Body of pancreas (tissue), 4 donors: ENCODE measurements at regions not wholly inside any gene's neighbourhood (a gene's known extent, or its start where the extent isn't known, plus 50 kb on each side); places are given as distances from the start of the nearest gene placed in this dataset.

ENCODE experiments used
- ATAC-seq: fragments of 150-250 bp; one replicate; pipeline ENCODE4 v1.9.1; 2016
- DNase-seq, 4 donors: peaks; one replicate each; pipeline ENCODE4 v3.0.0-alpha.2; 2019
- H3K27ac ChIP-seq, 4 donors: fragments of 200-600 bp; sonication (generic); 1 replicate in 3 of 4; 2 replicates in 1 of 4; pipeline versions ENCODE4 v1.5.1 to v1.6.1; 2016 to 2019; ENCODE audit warnings: mild to moderate bottlenecking in 1 of 4, mixed read lengths in 1 of 4, moderate library complexity in 1 of 4
- H3K27me3 ChIP-seq, 2 donors: fragments of 200-600 bp; sonication (generic); one replicate each; pipeline ENCODE4 v1.6.0; 2016; ENCODE audit warnings: mild to moderate bottlenecking in 1 of 2
- H3K36me3 ChIP-seq, 2 donors: fragments of 200-600 bp; sonication (generic); replicated peaks in 1 of 2; 2 replicates each; pipeline ENCODE4 v1.5.1; 2016; ENCODE audit warnings: low read depth in 2 of 2; ENCODE audit not compliant: insufficient read depth in 1 of 2
- H3K4me1 ChIP-seq: fragments of 200-600 bp; sonication (generic); one replicate; pipeline ENCODE4 v1.6.0; 2016
- H3K4me3 ChIP-seq, 2 donors: fragments of 200-600 bp; sonication (generic); 1 replicate in 1 of 2; 2 replicates in 1 of 2; pipeline ENCODE4 v1.5.1; 2016 to 2019
- H3K9me3 ChIP-seq, 3 donors: fragments of 200-600 bp; sonication (generic); 1 replicate in 2 of 3; 2 replicates in 1 of 3; pipeline ENCODE4 v1.5.1; 2016
- CTCF ChIP-seq, 7 experiments: fragments of 450-650 bp in 4 of 7; fragments of 200-600 bp in 3 of 7; sonication (generic) in 3 of 7; IDR thresholded peaks; one replicate each; pipeline ENCODE4 v1.5.1; 2016 to 2019; ENCODE audit warnings: antibody characterized with exemption in 7 of 7
- POLR2A ChIP-seq, 3 donors: fragments of 450-650 bp; IDR thresholded peaks; one replicate each; pipeline ENCODE4 v1.6.1; 2016; ENCODE audit warnings: antibody characterized with exemption in 3 of 3, mild to moderate bottlenecking in 2 of 3
- WGBS, 2 donors: methylation state at CpG; one replicate each; pipeline ENCODE4 v1.1.5; 2017; 5-methylcytosine and 5-hydroxymethylcytosine counted together
- intact Hi-C: fragments of 100-400 bp; cut with DNase I; formaldehyde crosslinking; loops from one replicate; pipeline ENCODE4 v1.15.1; 2023

DNA sequence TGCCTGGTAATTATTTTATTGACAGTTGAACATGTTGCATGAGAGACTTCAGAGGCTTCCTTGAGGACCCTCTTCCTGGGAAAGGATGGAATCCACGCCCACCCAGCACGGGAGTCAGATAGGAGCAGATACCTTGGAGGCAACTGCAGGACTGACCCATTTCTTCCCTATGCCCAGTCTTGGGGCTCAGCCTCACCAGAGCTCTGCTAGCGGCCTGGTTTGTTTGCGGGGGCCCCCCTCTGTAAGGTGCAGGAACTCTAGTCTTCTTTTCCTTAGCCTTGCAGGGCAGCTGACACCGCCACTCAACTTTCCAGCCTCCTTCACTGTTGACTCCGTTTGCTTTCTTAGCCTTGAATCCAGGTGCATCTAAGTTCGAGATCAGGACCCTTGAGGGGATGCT, 1032.8 kb downstream of the BRD1 start:
- no peak overlapping the region for H3K4me3 ChIP-seq
- H3K27ac ChIP-seq, result no peak overlapping the region
- H3K36me3 ChIP-seq, result no peaks in the 10 kb centered on the region
- DNase-seq, result no peak
- no peaks in the 10 kb centered on the region for H3K27me3 ChIP-seq
- H3K9me3 ChIP-seq, result no peaks in the 10 kb centered on the region
- no peak for ATAC-seq
- TF ChIP-seq POLR2A (IDR thresholded peaks at IDR 0.05) (no peak), CTCF (IDR thresholded peaks at IDR 0.05) (no peak)
- 62 to 71% methylated on average over 7 of the region's 7 CpGs for WGBS, 2 donors
- no peaks in the 10 kb centered on the region for H3K4me1 ChIP-seq
- intact Hi-C loops, result no loop called here

DNA sequence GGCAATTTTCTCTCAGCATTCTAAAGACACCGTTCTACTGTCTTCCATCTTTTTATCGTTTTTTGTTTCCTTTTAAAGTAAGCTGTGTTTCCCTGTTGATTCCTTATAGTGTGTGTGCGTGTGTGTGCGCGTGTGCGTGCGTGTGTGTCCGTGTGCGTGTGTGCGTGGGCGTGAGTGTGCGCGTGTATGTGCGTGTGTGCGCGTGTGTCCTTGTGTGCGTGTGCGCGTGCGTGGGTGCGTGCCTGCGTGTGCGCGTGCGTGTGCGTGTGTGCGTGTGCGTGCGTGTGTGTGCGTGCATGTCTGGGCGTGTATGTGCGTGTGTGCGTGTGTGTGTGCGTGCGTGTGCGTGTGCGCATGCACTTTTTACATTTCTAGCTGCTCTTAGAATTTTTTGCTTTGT, 1033.7 kb downstream of the BRD1 start:
- Histone ChIP-seq H3K27me3 (no peaks in the 10 kb centered on the region), H3K36me3 (no peaks in the 10 kb centered on the region), H3K4me3 (no peak overlapping the region), H3K9me3 (no peaks in the 10 kb centered on the region), H3K27ac (no peak overlapping the region), H3K4me1 (no peaks in the 10 kb centered on the region)
- ATAC-seq (no peak), DNase-seq (no peak)
- TF ChIP-seq POLR2A (IDR thresholded peaks at IDR 0.05), result no peak
- TF ChIP-seq CTCF (IDR thresholded peaks at IDR 0.05), result no peak
- intact Hi-C loops, result no loop called here
- 59 to 77% methylated on average over 27 to 37 of the region's 37 CpGs for WGBS, 2 donors

DNA sequence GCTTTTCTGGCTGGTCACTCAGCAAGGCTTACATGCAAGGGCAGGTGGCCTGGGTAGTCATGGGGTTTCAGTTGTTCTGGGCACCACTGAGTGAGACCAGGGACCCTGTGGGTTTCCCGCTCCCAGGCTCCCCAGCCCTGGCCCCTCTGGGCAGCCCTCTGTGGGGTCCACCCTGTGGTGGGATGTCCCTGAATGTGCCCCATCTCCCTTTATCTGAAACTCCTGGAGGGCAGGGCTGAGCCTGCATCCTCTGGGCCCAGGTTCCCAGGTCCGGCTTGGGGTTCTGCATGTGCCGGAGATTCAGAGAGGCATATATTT, 1041.0 kb downstream of the BRD1 start:
- intact Hi-C loops, result no loop called here
- WGBS, 2 donors, result 74% methylated on average over 2 to 3 of the region's 3 CpGs

DNA sequence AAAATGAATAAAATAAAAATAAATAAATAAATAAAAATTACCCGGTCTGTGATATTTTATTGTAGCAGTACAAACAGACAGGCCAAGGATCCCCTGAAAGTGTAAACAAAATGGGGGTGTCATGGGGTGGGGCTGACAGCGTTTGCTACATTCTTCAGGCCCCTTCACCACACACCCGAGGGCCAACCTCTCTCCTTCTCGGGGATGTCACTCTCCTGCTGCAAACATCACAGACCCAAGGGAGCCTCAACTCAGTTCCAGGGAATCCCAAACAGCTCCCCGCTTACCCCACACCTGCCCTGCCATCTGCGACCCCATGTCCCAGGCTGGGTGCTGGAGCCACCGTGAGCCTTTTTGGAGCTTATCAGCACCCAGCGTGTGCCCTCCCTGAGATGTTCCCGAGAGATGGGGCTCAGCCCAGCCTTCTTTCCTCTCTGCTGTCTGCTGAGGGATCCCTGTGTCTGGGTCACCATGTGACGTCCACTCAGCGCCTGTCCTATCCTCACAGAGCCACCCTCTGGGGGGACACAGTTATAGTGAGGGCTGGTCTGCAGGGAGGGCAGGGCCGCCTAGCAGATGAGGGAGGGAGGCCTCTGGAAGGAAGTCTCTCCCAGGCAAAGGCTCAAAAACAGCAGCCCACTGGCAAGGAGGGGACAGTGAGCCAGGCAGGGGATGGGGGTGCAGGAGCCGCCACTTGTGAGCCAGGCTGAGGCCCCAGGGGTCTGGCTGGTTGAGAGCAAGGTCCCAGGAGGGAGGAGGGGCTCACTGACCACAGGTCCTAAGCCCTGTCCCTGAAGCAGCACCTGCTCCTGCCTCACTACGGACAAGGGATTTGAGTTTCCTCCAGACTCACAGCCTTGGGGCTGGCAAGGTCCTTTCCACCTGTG, 1041.6 kb downstream of the BRD1 start:
- Histone ChIP-seq H3K27me3 (no peaks in the 10 kb centered on the region), H3K27ac (no peak overlapping the region), H3K4me3 (no peak overlapping the region), H3K36me3 (no peaks in the 10 kb centered on the region), H3K9me3 (no peaks in the 10 kb centered on the region), H3K4me1 (no peaks in the 10 kb centered on the region)
- intact Hi-C loops, result no loop called here
- 53 to 72% methylated on average over 13 to 14 of the region's 14 CpGs for WGBS, 2 donors
- no peak for DNase-seq
- no peak for TF ChIP-seq POLR2A (IDR thresholded peaks at IDR 0.05)
- TF ChIP-seq CTCF (IDR thresholded peaks at IDR 0.05), result no peak
- no peak for ATAC-seq

More for the DNA sequence above, 1041.0 kb downstream of the BRD1 start:
- Histone ChIP-seq H3K9me3 (no peaks in the 10 kb centered on the region), H3K36me3 (no peaks in the 10 kb centered on the region), H3K27ac (no peak overlapping the region), H3K27me3 (no peaks in the 10 kb centered on the region), H3K4me1 (no peaks in the 10 kb centered on the region), H3K4me3 (no peak overlapping the region)
- no peak for DNase-seq
- ATAC-seq, result no peak
- TF ChIP-seq POLR2A (IDR thresholded peaks at IDR 0.05) (no peak), CTCF (IDR thresholded peaks at IDR 0.05) (no peak)
